Mucosa of gallbladder (tissue), 1 donor: ENCODE measurements at regions not wholly inside any gene's neighbourhood (a gene's known extent, or its start where the extent isn't known, plus 50 kb on each side); places are given as distances from the start of the nearest gene placed in this dataset.

Experiments
- DNase-seq: peaks from one replicate; pipeline ENCODE4 v3.0.0-alpha.2; 2020; ENCODE audit warnings: low spot score
- donor health status: DM: no; HTN: no; CAD: no.

DNA sequence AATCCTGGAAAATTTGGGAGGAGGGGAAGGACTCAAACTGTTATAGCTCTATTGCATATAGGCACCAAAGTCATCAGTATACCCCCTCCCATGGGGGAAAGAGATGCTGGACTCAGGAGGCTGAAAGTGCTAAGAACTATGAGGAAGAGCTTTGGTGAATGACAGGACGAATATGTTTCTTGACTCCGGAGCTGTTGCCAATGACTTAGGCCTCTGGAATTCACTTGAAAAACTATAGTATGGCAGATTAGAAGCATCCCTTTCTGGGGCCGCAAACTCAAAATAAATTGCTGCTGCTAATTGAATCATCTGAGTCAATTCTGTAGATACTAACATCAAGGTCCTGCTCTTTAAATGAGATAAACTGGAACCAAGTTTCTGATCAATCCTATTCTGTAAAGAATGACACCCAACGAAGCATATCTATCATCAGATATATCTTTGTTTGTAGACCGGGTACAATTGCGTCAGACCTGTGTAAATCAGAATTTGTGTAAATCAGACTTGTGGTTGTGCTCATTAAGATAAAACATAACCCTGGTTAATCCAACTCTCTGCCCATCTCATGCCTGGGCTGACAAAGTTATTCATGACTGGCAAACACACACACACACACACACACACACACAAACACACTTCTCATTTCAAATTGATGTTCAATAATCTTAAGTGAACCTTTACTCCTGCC is 1793.8 kb upstream of the PCDH20 start:
- DNase-seq: no peak

DNA sequence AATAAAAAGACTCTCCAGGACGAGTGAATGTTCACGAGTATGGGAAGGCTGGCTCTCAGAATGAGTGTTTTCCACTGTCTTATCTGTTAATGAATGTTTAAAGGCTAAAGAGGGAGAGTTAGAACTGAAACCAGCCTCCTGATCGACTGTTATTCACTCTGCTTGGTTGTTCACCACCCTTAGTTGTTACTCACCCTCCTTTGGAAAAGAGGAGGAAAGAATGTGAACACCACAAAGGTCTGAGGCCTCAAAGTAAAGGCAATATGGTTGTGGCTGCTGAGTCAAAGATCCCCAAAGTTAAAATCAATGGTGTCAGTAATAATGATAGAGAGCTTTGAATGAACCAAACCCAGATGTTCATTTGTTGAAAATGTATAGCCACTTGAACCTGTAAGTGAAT is 1793.2 kb upstream of the PCDH20 start:
- no peak for DNase-seq

DNA sequence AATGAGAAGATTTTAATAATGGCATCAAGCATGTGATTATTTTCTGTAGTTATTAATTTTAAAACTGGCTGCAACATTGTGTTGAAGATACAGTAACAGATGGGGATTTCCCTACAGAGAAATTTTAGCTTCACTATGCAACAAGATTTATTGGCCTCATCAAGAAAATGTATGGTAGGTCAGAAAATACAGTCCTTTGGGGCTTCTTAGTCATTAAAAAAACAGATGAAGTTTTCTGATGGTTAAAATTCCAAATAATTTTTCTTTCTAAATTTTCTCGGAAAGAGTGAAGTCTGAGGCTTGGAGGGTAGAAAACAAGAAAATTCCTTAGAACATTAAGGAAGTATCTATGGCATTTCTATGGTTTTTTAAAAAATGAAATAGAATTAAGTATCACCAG is 1790.8 kb upstream of the PCDH20 start:
- DNase-seq: no peak

DNA sequence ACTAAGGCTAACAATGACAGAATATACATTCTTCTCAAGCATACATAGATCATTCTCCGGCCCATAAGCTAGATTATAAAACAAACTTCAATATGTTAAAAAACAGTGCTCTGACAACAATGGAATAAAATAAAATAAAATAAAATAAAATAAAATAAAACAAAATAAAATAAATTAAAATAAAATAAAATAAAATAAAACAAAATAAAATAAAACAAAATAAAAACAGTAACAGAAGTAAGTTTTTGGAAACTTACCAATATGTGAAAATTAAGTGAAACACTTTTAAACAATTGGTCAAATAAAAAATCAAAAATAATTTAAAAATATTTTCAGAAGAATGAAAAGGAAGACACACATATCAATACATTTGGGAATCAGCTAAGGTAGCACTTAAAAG is 1785.8 kb upstream of the PCDH20 start:
- no peak for DNase-seq

DNA sequence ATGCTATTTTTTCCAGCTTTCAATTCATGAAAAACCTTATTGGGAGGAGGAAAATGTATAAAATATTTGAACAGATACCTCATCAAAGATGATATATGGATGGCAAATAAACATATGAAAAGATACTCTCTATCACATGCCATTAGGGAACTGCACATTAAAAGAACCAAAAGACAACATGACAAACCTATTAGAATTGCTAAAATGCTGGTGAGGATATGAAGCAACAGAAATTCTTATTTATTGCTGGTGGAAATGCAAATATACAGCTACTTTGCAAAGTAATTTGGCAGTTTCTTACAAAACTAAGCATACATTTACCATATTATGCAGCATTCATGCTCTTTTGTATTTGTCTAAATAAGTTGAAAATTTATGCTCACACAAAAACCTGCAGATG is 1783.9 kb upstream of the PCDH20 start:
- DNase-seq: no peak

DNA sequence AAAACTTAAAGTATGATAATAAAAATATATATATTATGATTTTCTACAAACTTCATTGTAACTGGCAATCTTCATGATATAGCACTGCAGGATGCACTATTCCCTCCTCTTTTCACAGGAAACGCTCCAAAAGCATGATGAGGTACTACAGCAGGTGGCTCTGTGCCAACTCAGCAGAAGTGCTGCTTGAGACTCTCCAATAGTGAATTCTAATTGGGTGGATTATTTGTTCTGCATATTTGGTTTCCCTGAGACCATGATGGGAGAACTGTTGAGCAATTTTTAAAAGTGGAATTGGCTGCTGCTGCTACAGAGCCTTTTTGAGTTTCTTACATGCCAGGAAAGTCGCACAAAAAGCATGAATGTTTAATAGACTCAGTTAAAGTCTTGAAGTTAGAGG is 1782.4 kb upstream of the PCDH20 start:
- DNase-seq: no peak

DNA sequence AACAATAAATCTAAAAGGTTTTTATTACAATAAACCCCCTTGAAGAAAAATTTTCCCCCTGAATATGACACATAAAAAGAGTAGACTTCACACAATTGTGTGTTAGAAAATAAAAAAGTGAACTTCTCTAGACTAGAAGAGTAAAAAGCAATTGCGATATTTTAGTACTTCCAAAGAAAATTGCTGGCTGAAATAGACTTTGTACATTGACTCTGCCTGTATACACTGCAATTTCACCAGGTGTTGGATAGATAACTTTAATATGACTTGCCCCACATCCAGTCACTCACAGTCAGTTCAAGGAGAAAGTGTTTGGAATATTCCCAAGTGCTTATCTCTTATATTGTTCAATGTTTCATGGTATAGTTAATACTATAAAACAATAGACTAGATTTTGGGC is 1780.1 kb upstream of the PCDH20 start:
- no peak for DNase-seq

DNA sequence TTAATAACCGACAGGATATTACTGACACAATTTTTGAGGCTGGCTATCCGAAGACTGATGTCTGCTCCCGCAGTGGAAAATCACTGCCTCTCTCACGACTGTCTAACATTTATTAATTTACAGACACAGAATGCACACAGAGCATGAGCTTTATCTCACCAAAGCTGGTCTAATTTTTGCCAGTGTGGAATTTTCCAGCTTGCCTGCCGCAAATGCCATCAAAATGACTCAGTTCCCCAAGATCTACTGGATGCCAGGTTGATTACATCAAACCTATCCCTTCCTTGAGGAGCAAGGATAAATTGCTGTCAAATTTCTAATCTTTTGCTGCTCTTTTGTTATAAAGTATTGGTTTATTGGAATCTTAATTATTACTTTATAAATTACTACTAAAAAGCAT is 1775.1 kb upstream of the PCDH20 start:
- no peak for DNase-seq

DNA sequence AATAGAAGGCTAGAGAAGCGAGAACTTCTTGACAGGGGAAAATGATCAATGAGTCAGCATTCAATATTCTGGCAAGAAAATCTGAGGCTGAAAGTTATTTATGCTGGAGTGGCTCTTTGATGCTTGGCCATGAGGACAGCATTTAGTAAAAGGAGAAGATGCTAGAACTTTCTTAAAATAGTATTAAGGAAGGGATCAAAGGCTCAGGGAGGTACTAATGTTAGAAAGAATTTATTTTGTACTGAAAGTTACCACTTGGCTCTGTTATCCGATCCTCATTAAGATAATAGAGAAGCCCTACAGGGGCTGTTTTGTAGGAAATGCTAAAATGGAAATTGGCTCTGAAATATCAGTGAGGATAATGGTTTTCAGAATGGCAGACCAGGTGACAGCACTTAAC is 1774.6 kb upstream of the PCDH20 start:
- no peak for DNase-seq

DNA sequence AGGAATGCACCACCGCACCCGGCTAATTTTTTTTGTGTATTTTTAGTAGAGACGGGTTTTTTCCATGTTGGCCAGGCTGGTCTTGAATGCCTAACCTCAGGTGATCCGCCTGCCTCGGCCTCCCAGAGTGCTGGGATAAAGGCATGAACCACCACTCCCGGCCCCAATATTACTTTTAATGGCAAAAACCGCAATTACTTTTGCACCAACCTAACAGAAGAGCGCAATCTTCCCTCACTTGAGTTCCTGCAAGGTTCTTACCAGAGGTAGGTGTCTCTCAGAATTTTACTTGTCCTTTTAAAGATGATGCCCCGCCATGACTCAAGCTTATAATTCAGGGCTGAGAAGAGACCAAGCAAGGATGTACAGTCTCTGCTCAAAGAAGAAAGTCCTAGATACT is 1774.1 kb upstream of the PCDH20 start:
- DNase-seq: no peak

DNA sequence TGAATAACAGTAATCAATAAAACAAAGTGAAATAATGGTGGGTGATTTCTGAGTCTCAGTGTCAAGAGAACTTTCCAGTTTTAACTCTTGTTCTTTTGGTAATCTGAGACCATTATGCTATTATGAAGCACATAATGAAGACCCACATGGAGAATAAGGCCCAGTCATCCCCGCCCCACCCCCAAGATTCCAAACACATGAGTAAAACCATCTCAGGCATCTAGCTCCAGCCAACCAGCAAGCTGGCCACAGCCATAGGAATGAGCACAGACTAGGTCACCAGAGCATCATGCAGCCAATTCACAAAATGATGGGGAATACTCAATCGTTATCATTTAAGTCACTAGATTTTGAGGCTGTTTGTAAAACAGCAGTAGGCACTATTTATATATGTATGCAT is 1769.0 kb upstream of the PCDH20 start:
- DNase-seq: no peak

DNA sequence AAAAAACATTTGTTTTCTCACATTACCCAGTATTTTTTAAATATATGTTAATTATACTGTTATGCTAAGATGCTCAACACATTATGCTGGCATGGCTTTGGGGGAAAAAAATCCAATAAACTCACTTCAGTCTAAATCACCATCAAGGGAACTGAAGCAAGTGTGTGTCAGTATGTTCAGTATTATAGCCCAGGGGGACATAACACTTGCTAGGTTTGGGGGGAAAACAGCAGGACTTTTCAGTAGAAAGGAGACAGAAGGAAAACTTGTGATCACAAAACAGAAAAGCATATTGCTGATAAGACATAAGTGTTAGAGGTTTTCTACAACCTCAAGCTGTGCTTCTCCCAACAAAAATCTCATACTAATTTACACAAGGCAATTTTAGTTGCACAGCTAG is 1759.9 kb upstream of the PCDH20 start:
- DNase-seq: no peak

DNA sequence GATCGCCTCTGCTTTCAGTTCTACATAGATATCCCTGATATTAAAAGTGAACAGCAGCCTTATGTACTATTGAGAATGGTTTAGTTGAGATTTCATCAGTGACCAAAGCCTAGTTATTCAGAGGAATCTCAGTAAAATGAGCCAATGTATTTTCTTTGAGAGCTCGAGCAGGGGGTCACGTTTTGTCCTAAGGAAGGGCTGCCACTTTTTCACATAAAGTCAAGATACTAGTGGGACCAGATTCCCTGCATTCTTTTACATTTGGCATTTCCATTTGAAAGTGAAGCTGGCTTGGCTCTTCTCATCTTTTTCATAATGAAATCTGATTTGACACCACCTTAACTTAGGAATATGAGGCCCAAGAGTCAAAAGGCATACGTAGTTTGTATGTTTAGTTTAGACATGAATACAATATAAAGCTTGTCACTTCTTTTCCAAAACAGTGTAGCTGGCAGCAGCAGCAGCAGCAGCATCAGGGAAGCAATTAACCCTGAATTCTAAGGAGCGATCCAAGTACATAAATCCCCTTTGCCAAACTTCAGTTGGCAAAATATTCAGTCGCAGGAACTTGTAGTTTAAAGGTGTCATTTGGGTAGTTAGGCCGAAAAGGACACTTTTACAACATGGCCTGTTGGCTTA is 1752.2 kb upstream of the PCDH20 start:
- DNase-seq: no peak

DNA sequence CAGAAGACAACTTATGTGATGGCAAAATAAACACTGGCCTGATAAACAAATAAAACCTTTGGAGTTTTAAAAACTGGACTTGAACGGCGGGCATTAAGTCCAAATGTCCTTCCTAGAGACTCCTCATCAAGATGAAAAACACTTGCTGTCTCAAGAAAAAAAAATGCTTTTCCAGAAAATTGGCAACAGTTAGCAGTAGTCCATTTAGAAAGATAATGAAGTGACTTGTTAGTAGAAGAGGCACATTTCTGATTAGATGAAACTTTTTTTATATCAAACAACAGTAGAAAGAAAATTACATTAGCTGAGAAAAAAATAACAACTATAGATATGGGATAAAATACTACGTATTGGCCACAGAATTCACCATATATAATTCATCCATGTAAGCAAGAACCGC is 1750.7 kb upstream of the PCDH20 start:
- DNase-seq: no peak

DNA sequence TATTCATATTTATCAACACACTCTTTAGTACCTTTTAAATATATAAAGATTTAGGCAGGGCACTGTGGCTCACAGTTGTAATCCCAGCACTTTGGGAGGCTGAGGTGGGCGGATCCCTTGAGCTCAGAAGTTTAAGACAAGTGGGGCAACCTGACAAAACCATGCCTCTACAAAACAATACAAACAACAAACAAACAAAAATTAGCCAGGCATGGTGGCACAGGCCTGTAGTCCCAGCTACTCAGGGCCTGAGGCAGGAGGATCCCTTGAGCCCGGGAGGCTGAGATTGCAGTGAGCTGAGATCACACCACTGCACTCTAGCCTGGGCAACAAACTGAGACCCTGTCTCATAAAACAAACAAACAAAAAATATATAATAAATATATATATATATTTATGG is 1748.3 kb upstream of the PCDH20 start:
- no peak for DNase-seq

DNA sequence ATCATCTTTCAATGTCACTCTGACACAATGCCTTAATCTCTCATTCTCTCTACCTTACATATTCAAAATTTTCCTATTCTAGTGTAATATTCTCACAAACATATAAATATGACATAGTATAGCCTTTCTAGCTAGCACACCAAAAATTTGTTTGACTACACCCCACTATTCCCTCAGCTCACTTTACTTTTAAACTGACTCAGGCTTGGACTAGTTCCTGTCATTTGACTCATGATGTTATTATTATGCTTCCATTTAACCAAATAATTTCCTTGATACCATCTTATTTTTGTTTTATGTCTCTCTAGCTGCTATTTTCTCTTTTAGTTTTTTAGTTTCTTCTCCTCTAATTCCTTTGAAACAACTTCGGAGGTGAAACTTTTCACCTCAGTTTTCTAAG is 1745.6 kb upstream of the PCDH20 start:
- DNase-seq: no peak

DNA sequence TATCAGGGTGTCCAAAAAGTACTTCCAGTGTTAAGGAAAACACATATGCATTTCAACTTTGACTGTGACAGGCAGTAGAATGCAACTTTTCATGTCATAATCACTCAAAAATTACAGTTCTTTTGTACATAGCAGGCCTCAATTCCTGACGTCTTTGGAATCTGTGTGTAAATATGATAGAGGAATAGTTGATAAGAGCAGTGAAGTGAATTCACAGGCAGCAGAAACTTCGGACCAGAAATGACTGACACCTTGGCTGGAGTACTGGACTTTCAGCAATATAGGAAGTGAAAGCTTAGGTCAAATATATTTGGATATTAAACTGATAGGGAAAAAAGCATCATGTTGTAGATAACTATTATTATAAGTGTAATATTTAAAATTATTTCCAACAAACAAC is 1741.2 kb upstream of the PCDH20 start:
- DNase-seq: no peak

DNA sequence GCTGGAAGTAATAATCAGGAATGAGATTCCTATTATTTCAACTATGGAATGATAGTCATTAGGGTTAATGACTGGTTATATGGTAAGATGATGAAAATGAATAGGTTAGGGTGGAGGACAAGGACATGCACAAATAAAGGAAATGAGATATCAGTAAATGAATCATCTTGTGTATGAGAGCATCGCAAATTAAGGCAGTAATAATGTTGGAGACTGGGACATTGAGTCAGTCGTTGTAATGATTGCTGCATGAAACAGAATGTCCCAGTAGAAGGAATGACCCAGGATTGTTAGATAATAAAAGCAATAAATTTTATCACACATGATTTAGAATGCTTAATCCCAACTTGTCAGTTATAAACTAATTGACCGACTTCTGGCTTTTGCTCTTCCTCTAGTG is 1733.7 kb upstream of the PCDH20 start:
- no peak for DNase-seq

DNA sequence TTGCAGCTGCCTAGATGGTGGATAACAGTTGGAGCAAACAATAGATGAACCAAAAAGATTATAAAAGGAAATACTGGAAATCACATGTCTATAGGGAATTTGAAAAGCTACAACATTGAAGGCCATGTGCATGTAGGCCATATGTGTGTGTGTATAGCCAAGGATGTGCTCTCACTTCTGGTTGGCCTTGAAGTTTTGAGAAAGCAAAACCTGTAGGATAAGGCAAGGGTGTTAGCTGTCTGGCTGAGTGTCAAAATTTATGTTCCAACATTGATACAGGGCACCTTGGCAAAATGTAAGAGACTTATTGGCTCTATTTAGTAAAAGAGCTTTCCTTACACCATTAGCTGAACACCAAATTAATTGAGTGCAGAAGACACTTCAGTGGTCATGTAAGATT is 1723.6 kb upstream of the PCDH20 start:
- DNase-seq: no peak

DNA sequence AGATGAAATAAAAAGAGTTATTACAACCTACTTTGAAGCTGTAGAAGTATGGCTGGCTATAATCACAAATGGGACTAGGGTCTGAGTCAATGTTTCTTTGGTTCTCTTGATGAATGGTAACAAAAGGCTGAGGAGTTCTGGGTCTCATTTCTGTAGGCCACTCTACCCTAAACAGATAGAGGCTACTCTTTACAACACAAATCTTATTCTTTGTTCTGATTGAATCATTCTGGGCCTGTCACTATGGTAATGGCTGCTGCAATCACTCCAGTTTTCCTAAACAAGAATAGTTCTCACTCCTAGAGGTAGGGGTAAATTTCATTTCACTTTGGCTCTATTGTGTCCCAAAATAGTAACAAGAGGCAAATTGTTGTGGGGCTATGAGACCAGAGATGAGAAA is 1714.3 kb upstream of the PCDH20 start:
- DNase-seq: no peak

DNA sequence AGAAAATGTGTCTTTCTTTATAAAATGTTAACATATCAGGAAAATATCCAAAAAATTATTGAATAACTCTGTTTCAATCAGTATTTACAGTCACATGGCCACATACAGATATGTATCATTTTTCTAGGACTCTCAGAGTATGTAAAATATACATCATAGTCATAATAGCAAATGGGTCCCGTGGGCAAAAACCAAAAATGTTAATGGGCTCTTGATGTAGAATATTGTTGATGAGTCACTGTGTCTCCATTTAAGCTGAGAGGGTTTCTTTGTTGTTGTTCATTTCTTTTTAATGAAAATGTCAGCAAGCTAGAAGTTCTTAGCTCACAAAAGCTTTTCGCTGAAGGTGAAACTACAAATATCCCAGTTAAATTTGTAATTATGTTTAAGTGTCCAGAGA is 1713.1 kb upstream of the PCDH20 start:
- no peak for DNase-seq

DNA sequence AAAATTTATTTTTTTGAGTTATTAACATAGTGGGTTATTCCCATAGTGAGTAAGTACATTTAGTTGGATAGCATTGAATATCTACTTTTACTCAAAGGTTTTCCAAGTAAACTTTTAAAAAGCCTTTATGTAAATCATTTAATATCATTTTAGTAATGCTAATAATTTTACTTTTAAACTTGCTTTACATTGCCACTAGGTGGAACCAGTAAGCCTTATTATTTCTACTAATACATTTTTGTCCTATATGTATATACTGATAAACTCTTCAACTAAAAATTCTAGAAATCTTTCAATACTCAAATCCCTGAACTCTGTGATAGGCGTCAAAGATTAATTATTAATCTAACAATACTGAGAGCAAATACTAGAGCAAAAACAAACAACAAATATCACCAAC is 1709.2 kb upstream of the PCDH20 start:
- DNase-seq: no peak

DNA sequence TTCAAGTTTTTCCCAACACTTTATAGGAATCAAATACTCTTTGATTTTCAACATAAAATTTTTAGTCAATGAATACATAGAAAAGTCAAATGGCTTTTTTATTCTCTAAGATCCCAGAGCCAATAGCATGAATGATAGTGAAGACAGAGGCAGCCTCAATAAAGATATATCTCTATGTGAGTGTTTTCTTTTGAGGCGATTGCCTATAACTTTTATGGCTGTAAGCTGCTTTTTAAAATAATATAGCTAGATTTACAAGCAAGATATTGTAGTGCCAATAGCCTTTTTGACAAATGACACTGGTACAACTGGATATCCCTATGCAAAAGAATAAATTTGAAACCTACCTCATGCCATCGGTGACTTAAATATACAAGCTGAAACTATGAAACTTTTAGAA is 1705.2 kb upstream of the PCDH20 start:
- no peak for DNase-seq

DNA sequence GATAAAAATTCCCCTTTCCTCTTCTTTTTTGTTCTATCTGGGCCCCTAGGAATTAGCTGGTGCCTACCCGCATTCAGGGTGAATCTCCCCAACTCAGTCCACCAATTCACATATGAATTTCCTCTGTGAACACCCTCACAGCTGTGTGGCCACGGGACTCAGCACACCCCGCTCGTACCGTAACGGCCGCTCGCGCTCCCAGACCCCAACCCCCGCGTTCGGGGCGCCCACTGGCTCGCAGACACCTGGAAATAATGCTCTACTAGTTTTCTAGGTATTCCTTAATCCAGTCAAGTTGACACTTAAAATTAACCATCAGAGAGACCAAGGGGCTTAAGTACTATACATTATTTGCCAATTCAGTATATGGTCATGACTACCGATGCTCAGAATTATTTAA is 1702.1 kb upstream of the PCDH20 start:
- no peak for DNase-seq
